Esophagus (tissue), 2 donors: ENCODE measurements at regions not wholly inside any gene's neighbourhood (a gene's known extent, or its start where the extent isn't known, plus 50 kb on each side); places are given as distances from the start of the nearest gene placed in this dataset.

ENCODE experiments used
- H3K27ac ChIP-seq, 2 donors: one replicate each; pipeline ENCODE4 v1.5.1; 2013; ENCODE audit warnings: low read depth in 2 of 2, mild to moderate bottlenecking in 2 of 2, inconsistent platforms in 1 of 2, low read length in 1 of 2, moderate library complexity in 1 of 2
- H3K27me3 ChIP-seq, 2 donors: one replicate each; pipeline ENCODE4 v1.6.1; 2013; ENCODE audit warnings: low read length in 2 of 2, control low read depth in 1 of 2, mild to moderate bottlenecking in 1 of 2; ENCODE audit not compliant: insufficient read depth in 2 of 2, control insufficient read depth in 1 of 2
- H3K36me3 ChIP-seq, 2 donors: one replicate each; pipeline ENCODE4 v1.6.1; 2013; ENCODE audit warnings: low read length in 1 of 2; ENCODE audit not compliant: control insufficient read depth in 2 of 2, insufficient read depth in 2 of 2
- H3K4me1 ChIP-seq, 2 donors: one replicate each; pipeline ENCODE4 v1.6.1; 2013; ENCODE audit warnings: low read length in 1 of 2; ENCODE audit not compliant: control insufficient read depth in 2 of 2, insufficient read depth in 2 of 2
- H3K4me3 ChIP-seq, 2 donors: one replicate each; pipeline ENCODE4 v1.5.1; 2013; ENCODE audit warnings: low read length in 2 of 2, mild to moderate bottlenecking in 2 of 2, low read depth in 1 of 2, moderate library complexity in 1 of 2
- H3K9me3 ChIP-seq, 2 donors: one replicate each; pipeline ENCODE4 v1.6.1; 2013; ENCODE audit warnings: mild to moderate bottlenecking in 2 of 2, low read depth in 1 of 2, low read length in 1 of 2, moderate library complexity in 1 of 2; ENCODE audit not compliant: control insufficient read depth in 2 of 2, insufficient read depth in 1 of 2
- WGBS, 2 donors: extraction: QIAGEN DNeasy Blood & Tissue Kit; methylation state at CpG; one replicate each; pipeline ENCODE4 v1.1.7; 2013; 5-methylcytosine and 5-hydroxymethylcytosine counted together
- donor health status: healthy with polysubstance abuse.
- donor health status: Bipolar disorder and iron deficiency.

GRCh38 chr4:129322920-129323319 lies 227.0 kb downstream of the C4orf33 start:
- Histone ChIP-seq H3K27ac (no peak overlapping the region), H3K9me3 (no peaks in the 10 kb centered on the region), H3K36me3 (no peaks in the 10 kb centered on the region), H3K27me3 (no peaks in the 10 kb centered on the region), H3K4me3 (no peak overlapping the region), H3K4me1 (no peaks in the 10 kb centered on the region)
- 41 to 52% methylated on average over 4 of the region's 4 CpGs for WGBS, 2 donors

- Histone ChIP-seq H3K4me3 (no peak overlapping the region), H3K9me3 (no peaks in the 10 kb centered on the region), H3K27ac (no peak overlapping the region), H3K36me3 (no peaks in the 10 kb centered on the region), H3K4me1 (no peaks in the 10 kb centered on the region), H3K27me3 (no peaks in the 10 kb centered on the region)
- WGBS, 2 donors = 59 to 65% methylated on average over 4 of the region's 4 CpGs
These were observed 227.7 kb downstream of the C4orf33 start for GRCh38 chr4:129323658-129324057.

GRCh38 chr4:129326571-129327460 lies 230.9 kb downstream of the C4orf33 start:
- H3K27me3 ChIP-seq = no peaks in the 10 kb centered on the region
- no peaks in the 10 kb centered on the region for H3K9me3 ChIP-seq
- H3K36me3 ChIP-seq = no peaks in the 10 kb centered on the region
- 43 to 58% methylated on average over 7 of the region's 7 CpGs for WGBS, 2 donors
- H3K4me3 ChIP-seq = no peak overlapping the region
- H3K27ac ChIP-seq = no peak overlapping the region
- H3K4me1 ChIP-seq = no peaks in the 10 kb centered on the region

GRCh38 chr4:129327637-129328036 lies 231.7 kb downstream of the C4orf33 start:
- WGBS, 2 donors = 90 to 91% methylated on average over 2 of the region's 2 CpGs
- Histone ChIP-seq H3K4me3 (no peak overlapping the region), H3K4me1 (no peaks in the 10 kb centered on the region), H3K27me3 (no peaks in the 10 kb centered on the region), H3K9me3 (no peaks in the 10 kb centered on the region), H3K27ac (no peak overlapping the region), H3K36me3 (no peaks in the 10 kb centered on the region)

- Histone ChIP-seq H3K36me3 (no peaks in the 10 kb centered on the region), H3K27ac (no peak overlapping the region), H3K9me3 (no peaks in the 10 kb centered on the region), H3K27me3 (no peaks in the 10 kb centered on the region), H3K4me1 (no peaks in the 10 kb centered on the region), H3K4me3 (no peak overlapping the region)
- 45 to 50% methylated on average over 3 of the region's 3 CpGs for WGBS, 2 donors
These were observed 232.2 kb downstream of the C4orf33 start for GRCh38 chr4:129328162-129328561.

GRCh38 chr4:129334136-129334535 lies 238.2 kb downstream of the C4orf33 start:
- Histone ChIP-seq H3K4me1 (no peaks in the 10 kb centered on the region), H3K27me3 (no peaks in the 10 kb centered on the region), H3K4me3 (no peak overlapping the region), H3K36me3 (no peaks in the 10 kb centered on the region), H3K9me3 (no peaks in the 10 kb centered on the region), H3K27ac (no peak overlapping the region)

- Histone ChIP-seq H3K27ac (no peak overlapping the region), H3K4me1 (no peaks in the 10 kb centered on the region), H3K4me3 (no peak overlapping the region), H3K36me3 (no peaks in the 10 kb centered on the region), H3K9me3 (no peaks in the 10 kb centered on the region), H3K27me3 (no peaks in the 10 kb centered on the region)
- whole genome bisulfite sequencing, 2 donors = 87 to 92% methylated on average over 7 of the region's 7 CpGs
These were observed 239.3 kb downstream of the C4orf33 start for GRCh38 chr4:129335276-129335675.

GRCh38 chr4:129335818-129336217 lies 239.9 kb downstream of the C4orf33 start:
- no peaks in the 10 kb centered on the region for H3K27me3 ChIP-seq
- 60 to 62% methylated on average over 5 of the region's 5 CpGs for WGBS, 2 donors
- no peaks in the 10 kb centered on the region for H3K9me3 ChIP-seq
- no peak overlapping the region for H3K4me3 ChIP-seq
- no peaks in the 10 kb centered on the region for H3K4me1 ChIP-seq
- no peaks in the 10 kb centered on the region for H3K36me3 ChIP-seq
- no peak overlapping the region for H3K27ac ChIP-seq

- Histone ChIP-seq H3K4me1 (no peaks in the 10 kb centered on the region), H3K27ac (no peak overlapping the region), H3K4me3 (no peak overlapping the region), H3K27me3 (no peaks in the 10 kb centered on the region), H3K9me3 (no peaks in the 10 kb centered on the region), H3K36me3 (no peaks in the 10 kb centered on the region)
- WGBS, 2 donors = 74 to 76% methylated on average over 4 of the region's 4 CpGs
These were observed 240.7 kb downstream of the C4orf33 start for GRCh38 chr4:129336457-129337227.
